NCI-H2081 (cell line): ENCODE measurements at regions not wholly inside any gene's neighbourhood (a gene's known extent, or its start where the extent isn't known, plus 50 kb on each side); places are given as distances from the start of the nearest gene placed in this dataset.

Experiments used
- DNase-seq, 2 experiments: peaks; one replicate each; lab custom pipeline; 2025; lab: John Stamatoyannopoulos, UW

DNA sequence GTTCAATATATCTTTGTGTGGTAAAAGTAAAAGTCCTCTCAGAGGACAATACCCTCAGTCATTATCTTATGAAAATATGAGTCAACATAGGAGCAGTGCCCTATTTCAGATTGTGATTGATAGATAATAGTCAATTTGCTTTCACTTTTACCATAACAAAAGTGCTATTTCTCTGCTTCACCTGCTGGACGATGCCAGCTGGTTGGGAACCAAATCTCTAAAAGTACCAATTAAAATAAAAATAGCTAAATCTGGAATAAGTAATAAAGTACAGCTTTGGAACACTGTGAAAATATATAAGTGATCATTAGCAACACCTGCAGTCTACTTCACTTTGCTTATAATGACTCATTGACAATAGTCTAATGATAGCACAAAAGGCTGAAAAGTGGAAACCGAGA lies 390.3 kb upstream of the AGTR1 start:
- DNase-seq, result no peak

DNA sequence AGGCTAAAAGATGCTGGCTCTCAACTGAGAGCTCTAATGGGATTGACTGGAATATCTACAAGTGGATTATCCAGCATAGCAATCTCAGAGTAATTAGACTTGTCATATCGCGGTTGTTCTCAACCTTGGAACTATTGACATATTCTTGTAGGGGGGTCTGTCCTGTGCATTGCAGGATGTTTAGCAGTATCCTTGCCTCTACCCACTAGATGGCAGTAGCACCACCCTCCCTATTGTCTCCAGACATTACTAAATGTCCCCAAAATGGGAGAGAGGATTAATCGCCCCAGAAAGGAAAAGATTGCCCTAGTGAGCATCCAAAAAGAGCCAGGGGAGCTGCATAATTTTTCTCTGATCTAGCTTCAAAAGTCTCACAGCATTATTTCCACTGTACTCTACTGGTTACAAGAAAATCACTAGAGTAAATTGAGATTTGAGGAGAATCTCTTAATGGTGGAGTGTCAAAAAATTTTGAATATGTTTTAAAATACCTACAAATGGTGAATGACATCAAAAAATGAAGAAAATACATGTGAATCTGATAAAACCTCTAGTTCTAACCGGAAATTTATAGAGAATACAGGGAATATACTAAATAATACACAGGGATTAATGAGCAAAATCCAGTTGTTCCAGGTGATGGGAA lies 388.2 kb upstream of the AGTR1 start:
- peak; percentile 54 to 76 for DNase-seq

DNA sequence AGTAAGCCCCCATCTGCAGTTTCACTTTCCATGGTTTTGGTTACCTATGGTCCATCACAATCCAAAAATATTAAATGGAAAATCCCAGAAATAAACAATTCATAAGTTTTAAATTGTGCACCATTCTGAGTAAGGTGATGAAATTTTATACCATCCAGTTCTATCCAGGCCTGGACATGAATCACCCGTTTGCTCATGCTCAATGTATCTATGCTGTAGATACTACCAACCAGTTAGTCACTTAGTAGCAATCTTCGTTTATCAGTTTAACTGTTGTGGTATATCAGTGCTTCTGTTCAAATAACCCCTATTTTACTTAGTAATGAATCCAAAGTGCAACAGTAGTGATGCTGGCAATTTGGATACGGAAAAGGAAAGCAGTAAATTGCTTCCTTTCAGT lies 381.9 kb upstream of the AGTR1 start:
- DNase-seq, result no peak

DNA sequence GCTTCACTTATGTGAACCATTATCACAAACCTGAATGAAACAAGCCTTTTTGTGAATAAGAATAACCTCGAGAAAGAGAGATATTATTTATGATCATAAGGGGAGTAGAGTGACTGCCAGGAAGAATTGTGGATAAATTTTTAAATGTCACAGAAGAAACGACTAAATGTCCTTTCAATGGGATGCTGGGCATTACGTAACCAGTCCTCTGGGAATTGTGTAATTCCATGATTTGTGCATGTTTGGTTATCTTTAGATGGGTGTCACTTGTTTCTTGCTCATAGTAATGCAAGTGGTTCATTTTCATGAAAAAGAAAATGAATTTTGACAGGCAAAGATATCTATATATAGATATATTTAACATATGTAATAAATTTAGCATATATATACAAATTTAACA lies 379.5 kb upstream of the AGTR1 start:
- no peak for DNase-seq

DNA sequence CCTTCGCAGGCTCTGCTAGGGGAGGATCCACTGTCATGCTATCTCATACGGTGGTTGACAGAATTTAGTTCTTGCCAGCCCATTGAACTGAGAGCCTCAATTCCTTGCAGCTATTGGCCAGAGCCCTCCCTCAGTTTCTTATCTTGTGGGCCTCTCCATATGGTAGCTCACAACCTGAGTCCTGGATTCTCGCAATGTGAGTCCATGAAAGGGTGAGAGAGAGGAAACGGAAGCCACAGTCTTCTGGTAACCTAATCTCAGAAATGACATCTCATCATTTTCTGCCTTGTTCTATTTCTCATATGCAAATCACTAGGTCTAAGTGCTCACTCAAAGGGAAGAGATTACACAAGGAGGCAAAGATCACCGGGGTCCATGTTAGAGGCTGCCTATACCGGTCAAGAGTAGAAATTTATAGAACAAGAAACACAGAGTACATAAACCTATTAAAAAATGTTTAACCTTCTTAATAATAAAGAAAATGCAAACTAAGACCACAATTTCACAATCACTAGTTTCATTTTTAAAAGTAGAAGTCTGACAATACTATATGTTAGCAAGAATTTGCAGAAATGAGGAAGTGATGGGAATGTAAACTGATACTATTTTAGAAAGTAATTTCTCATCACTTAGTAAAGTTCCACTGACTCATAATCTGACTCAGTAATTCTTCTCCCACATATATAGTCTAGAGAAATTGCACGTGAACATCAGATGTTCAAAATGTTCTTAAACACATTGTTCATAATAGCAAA lies 378.4 kb upstream of the AGTR1 start:
- no peak for DNase-seq

DNA sequence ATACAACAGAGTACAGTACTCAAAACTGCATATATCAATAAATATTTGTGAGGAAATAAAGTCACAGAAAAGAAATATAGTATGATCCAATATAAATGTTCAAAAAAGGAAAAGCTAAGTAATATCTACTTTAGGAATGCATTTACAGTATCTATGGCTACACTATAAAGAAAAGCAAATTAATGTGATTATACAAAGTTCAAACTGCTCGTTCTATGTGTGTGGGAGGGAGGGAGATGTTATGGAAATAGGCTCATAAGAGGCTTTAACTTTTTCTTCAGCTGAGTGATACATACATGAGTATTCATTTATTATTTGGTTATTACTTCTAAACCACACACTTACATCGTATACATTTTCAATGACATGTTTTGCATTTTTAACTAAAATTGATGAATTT lies 377.7 kb upstream of the AGTR1 start:
- DNase-seq, result no peak

DNA sequence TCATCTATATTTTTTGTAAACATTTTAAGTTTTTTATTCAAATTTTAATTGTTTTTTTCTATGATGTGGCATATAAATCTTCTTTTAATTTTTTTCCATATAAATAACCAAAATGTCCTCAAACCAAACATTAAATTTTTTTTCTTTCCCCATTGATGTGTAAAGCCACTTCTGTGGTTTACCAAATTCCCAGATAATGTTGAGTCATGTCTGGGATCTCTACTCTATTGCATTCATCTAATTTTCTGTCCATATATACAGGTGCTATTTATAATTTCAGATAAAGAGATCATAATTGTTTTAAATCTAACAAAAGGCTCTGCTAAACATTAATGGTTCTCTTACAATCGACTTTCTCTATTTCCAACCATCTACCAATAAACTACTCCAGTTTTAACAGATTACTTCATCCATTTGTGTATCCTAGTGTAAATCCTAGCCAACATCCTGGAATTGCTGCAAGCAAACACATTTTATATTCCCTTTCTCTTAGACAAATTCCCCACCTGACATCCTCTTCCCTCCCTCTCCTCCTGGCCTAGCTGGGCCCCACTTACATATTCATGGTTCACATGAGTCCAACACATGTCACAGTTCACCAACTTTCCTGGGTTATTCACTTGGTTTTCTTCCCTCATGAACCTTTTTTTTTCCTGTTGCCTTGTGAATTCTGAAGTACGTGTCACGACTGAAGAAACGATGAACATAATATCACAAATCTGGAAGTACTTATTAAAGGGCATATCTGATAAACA lies 368.0 kb upstream of the AGTR1 start:
- peak; percentile 58 to 78 for DNase-seq

DNA sequence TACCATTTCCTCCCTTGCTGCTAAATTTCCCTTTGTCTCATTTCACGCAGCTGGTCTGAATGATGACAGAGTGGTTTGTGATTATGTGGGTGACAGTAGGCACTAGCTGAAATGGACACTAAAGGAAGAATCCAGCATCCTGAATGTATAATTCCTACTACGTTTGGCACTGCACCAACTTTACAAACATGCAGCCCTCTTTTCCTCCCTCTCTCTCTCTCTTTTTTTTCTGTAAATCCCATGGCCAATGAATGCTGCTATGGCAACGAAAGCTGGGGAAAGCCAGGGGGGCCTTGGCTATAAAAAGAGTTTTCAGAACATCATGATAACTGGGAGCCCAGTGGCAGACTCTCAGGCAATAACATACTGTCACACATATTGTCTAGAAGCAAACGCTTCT lies 367.2 kb upstream of the AGTR1 start:
- peak; percentile 78 to 93 for DNase-seq

DNA sequence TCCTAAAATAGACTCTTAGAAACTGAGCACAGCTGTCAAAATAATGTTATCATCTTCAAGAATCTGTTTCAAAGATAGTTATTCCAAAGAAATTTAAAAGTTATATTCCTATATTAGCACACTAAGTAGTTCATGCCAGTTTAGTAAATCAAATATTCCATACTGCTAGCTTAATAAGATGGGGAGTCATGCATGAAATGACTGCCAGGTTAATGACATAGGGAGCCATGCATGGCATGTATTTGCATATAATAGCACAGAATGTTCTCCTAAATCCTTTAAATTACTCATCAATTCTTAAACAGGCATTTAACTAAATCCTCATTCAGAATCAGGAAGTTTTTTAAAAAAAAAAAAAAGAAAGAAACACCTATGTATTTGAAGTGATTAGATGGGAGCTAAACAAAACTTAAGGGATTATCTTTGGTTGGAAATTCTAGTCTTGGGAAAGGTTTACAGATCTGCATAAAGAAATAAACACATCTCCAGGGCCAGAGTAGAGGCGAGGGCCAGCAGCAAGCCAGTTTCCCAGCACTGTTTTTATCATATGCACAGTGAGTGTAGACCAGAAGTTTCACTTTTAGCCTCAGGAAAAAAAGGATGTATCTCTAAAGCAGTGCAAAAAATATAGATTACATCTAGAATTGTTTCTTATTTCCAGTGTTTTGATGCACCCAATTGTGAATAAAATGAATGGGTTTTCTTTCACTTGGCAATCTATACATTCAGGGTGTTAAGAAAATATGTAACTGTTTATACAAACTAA lies 366.4 kb upstream of the AGTR1 start:
- peak in 1 of 2 experiments; percentile 43 for DNase-seq

DNA sequence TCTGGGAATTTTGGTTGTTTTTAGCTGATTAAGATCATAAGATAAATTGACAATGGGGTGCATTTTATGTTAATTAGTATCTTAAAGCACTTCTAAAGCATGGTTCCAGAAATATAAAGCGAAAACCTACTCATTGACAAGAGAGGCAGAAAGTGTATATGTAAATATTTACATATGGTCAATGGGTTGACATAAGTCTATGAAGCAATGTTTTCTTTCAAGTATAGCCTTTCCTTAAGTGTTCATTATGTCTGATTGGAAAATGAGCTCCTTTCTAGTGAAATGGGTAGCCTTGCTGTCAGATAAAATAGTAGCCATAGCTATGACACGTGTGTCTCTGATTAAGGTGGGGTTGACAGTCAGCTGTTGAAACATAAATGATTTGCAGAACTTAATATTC lies 365.2 kb upstream of the AGTR1 start:
- DNase-seq, result peak in 1 of 2 experiments; percentile 13

DNA sequence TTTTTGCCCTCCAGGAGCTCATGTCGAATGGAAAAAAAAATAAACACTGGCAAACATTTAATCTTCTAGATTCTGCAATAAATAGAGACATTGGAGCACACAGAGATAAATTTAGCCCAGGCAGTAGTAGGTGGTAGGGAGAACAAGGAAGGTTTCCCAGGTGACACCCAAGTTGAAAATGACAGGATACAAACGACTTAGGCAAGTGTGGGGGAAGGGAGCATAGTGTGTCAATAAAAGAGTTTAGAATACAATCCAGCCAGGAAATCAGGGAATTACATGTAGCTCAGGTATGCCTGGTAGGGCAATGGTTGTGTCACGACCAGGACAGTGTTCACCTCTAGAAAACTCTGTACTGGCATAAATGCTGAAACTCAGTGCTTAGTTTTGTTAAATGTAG lies 364.6 kb upstream of the AGTR1 start:
- DNase-seq, result peak in 1 of 2 experiments; percentile 49

DNA sequence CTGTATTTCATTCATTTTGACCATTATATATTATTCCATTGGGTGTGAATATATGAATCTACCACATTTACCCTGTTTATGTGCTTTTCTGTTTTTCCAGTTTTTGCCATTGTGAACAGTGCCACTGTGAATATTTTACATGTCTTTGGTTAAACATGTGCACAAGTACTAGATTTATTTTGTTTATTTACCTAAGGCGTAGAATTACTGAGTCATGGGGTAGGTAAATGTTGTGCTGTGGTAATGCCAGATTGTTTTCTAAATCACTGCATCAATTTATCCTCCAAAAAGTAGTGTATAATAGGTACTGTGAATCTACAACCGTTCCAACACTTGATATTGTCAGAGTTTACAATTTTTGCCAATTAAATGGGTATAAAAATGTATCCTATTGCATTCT lies 362.1 kb upstream of the AGTR1 start:
- no peak for DNase-seq

DNA sequence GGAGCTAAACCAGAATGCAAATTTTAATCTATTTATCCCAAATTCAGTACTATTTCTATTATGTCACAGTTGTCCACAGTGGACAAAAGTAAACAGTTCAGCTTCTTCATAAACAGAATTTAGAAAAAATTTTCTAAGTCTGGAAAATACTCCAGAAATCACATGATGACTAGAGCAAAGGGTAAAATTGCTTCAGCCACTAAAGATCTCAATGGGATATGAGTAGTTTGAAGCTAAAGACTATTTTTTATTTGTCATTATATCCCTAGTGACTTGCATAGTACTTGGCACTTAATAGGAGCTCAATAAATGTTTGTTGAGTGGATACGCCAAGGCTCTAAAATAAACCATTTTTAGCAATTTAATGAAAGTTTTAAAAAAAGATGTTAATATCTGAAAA lies 354.3 kb upstream of the AGTR1 start:
- DNase-seq, result no peak

DNA sequence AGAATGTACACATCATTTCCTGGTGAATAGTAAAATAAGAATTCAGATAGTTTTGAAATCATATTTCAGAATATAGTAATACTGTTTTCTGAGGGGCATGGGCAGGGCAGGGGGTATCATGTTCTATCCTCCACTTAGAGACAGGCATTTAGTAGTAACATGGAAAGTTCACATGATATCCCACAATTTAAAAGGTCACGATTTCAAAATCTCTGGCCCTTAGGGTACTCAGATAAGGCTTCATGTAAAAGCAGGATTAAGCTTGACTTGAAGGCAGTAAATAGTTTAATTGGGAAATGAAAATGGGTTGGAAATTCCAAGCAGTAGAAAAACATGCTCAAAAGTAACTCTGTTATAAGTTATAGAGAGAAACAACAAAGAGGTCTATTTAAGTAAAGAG lies 353.2 kb upstream of the AGTR1 start:
- DNase-seq, result no peak

DNA sequence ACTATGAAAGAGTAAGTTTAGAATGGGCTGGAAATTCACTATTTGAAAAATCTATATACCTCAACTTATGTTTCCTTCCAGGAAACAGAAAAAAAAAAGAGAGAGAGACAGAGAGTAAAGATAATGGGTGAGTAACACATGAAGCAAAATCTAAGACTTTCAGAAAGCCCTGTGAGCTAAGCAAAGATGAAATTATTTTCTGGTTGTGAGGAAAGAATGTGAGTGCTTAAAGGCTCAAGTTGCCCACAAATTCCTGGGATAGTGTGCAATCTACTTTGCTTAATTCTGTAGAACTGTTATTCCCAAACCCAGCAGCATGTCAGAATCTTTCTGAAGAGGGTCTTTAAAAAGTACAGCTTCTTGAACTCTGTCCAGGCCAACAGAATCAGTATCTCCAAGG lies 337.7 kb upstream of the AGTR1 start:
- no peak for DNase-seq

DNA sequence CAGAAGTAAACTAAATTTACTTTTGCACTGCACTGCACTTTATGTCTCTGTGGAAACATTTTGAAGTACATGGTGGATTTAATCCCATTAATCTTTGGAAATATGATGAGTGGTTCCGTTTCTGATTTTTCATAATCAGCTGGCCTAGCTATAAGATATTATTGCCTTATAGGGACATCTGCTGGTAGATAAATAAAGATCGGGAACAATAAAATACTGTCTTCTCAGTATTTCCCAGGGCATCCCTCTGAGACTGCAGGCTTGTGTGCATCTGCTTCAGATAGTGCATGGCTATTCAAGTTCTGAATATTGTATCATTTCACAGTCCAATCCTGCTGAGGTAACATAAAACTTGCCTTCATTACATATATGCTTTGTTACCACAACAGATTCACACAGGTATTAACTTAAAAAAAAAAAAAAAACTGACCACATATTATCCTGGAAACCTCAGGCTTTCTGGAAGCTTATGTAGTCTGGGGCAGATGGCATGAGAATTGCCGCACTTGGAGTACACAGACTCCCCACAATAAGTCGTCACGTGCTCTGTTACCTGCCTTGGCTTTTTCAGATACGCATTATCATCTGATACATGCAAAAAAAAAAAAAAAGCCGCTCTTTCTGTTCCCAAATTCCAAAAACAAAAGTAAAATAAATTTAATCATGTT lies 330.8 kb upstream of the AGTR1 start:
- peak; percentile 43 to 52 for DNase-seq

DNA sequence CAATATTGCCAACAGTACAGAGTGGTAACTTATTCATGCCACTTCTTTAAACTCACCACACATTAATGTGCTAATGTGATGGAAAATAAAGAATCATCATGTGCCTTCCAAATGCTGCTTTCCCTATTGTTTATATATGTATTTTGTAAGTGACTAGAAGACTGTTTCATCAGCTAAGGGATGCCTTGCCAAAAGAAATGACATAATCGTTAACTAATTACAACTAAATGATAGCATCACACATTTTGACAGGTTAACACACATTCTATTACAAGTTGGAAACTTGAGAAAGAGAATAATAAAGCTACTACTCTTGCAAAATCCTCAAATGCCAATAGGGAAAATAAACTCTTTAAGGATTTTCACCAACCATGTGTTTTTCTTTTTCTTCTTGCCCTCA lies 329.9 kb upstream of the AGTR1 start:
- DNase-seq, result no peak

DNA sequence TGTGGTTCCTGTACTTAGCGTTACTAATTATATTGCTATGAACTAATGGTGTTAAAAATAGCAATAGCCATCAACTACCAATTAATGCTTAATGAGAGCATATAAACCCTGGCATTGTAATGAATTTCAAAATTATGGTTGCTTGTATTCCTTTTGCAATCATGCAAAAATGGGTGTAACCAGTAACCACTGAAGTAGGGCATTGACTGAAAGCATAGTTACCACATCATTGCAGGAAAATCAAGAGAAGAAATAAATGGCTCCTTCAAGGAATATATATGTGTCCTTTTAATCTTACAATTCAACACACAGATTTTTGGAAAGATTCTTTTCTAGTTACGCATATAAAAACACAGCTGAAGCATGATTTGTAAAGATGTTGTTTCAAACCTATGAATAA lies 328.3 kb upstream of the AGTR1 start:
- DNase-seq, result no peak

DNA sequence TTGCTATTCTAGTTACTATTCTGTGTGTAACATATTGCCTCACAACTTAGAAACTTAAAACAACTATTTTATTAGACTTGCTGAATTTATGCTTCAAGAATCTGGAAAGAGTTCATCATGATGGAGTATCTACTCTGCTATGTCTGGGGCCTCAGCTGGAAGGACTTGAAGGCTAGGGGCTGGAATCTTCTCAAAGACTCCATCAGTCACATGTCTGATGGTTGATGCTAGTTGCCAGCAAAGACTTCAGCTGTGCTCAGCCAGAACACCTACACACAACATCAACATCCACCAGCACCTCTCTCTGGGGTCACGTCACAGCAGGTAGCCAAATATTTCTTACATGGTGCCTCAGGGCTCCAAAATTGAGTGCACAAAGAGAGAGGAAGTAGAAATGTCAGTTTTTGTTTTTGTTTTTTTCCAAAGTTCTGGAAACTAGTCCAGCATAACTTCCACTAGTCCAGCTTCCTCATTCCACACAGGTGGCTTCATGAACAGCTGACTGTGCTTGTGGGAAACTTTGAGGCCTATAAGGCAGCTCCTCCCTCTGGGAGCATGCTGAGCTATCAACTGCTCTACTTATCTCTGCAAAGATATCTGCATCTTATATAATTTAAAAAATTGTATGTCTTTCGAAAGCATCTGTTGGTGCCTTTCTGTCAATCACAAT lies 325.4 kb upstream of the AGTR1 start:
- no peak for DNase-seq

DNA sequence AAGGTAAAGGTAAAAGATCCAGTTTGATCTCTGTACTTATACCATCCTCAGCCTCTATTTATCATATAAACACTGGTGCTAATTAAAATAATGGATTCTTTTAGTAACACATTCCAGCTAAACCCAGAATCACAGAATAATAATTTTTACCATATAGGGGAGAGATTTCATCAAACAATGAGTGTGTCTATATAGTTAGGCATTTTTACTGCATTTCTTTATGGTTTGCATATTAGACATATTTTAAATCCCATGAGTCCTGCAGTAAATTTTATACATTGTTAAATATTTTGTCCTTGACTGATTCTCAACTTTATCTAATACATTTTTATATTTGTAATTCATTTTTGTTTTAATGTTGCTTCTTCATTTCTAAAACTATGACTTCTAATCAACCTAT lies 323.7 kb upstream of the AGTR1 start:
- DNase-seq, result no peak

DNA sequence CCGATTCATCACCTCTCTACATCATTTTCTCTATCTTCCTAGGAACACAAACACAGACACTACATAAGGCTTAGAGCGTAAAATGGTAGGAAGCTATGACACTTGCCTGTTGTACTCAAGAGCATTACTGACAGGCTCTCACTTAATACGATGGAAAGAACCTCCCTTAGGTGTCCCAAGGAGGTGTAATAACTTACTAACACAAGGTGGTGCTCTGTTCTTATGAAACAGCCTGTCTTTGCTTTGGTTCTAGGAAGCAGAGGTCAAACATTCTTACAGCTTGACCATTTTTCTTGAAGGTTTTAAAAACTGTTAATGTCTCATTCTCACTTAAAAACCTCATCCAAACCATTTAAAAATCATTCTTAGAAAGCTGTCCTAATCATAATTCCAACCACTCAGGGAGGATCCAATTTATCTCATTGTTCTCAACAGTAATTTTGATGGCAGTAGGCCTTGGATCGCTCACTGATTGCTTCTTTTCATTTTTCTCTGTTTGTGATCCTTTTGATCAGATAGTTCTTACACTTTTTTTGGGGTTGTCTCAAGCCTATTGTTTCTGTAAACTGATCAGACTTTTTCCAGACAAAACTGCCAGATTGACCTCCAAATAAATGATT lies 317.8 kb upstream of the AGTR1 start:
- peak; percentile 40 to 65 for DNase-seq
